A673 (cell line): ENCODE measurements at regions not wholly inside any gene's neighbourhood (a gene's known extent, or its start where the extent isn't known, plus 50 kb on each side); places are given as distances from the start of the nearest gene placed in this dataset.

Source experiments
- BruUV-seq: library from RNA; stranded (reverse); fragments of 400-500 nt; replicated peaks from 2 replicates; lab custom pipeline; 2021; lab: Mats Ljungman, UMichigan
- CTCF ChIA-PET: fragments of 300-600 bp; sonication (Branson Sonifier 250); formaldehyde crosslinking; loops from one replicate; lab custom pipeline; 2022; ENCODE audit warnings: antibody characterized with exemption; lab: Charles Lee
- POLR2A ChIA-PET: fragments of 300-600 bp; sonication (Branson Sonifier 250); formaldehyde crosslinking; loops from one replicate; lab custom pipeline; 2022; ENCODE audit warnings: antibody characterized with exemption; ENCODE audit not compliant: low non-redundant PET; lab: Charles Lee
- DNase-seq: peaks from one replicate; pipeline ENCODE4 v3.0.0-alpha.2; 2015; ENCODE audit warnings: low spot score
- H3K27ac ChIP-seq: fragments of 200-600 bp; sonication (generic); 2 replicates; pipeline ENCODE4 v1.5.1; 2016; ENCODE audit warnings: mixed run types, low read depth, mild to moderate bottlenecking, mixed read lengths, antibody characterized with exemption, low read length; ENCODE audit not compliant: poor library complexity, severe bottlenecking
- H3K27me3 ChIP-seq: fragments of 200-600 bp; sonication (generic); replicated peaks from 2 replicates; pipeline ENCODE4 v1.6.1; 2017; ENCODE audit warnings: mixed run types, low read depth, mild to moderate bottlenecking, mixed read lengths, antibody characterized with exemption, low read length; ENCODE audit not compliant: insufficient read depth, poor library complexity
- H3K36me3 ChIP-seq: fragments of 200-600 bp; sonication (generic); 2 replicates; pipeline ENCODE4 v1.6.1; 2016; ENCODE audit warnings: mixed run types, mild to moderate bottlenecking, mixed read lengths, antibody characterized with exemption, low read length; ENCODE audit not compliant: insufficient read depth, poor library complexity, severe bottlenecking
- H3K4me1 ChIP-seq: fragments of 200-600 bp; sonication (generic); 2 replicates; pipeline ENCODE4 v1.6.1; 2017; ENCODE audit warnings: mixed run types, mild to moderate bottlenecking, mixed read lengths, antibody characterized with exemption, low read length; ENCODE audit not compliant: insufficient read depth, poor library complexity, severe bottlenecking
- H3K4me3 ChIP-seq: fragments of 200-600 bp; sonication (generic); 2 replicates; pipeline ENCODE4 v1.5.1; 2016; ENCODE audit warnings: low read depth, mixed run types, mild to moderate bottlenecking, mixed read lengths, low read length; ENCODE audit not compliant: poor library complexity, severe bottlenecking
- H3K9me3 ChIP-seq: fragments of 200-600 bp; sonication (generic); 2 replicates; pipeline ENCODE4 v1.6.1; 2016; ENCODE audit warnings: mixed run types, low read depth, mild to moderate bottlenecking, mixed read lengths, antibody characterized with exemption, low read length; ENCODE audit not compliant: poor library complexity, severe bottlenecking
- CTCF ChIP-seq: fragments of 300-800, 200-600 bp; sonication (generic); conservative IDR thresholded peaks from 2 replicates; pipeline ENCODE4 v1.5.1; 2017; ENCODE audit warnings: low read depth, mild to moderate bottlenecking, antibody characterized with exemption, low read length, moderate library complexity, mixed read lengths
- EZH2 ChIP-seq: fragments of 200-600 bp; sonication (generic); IDR thresholded peaks from 2 replicates; pipeline ENCODE4 v1.6.1; 2017; ENCODE audit warnings: borderline replicate concordance, low read depth, mild to moderate bottlenecking, mixed read lengths, antibody characterized with exemption, low read length; ENCODE audit not compliant: poor library complexity, severe bottlenecking
- intact Hi-C: fragments of 100-400 bp; cut with micrococcal nuclease; formaldehyde crosslinking; loops from one replicate; pipeline ENCODE4 v1.10.0; 2022; ENCODE audit not compliant: unreplicated experiment

- no peak for DNase-seq
- Histone ChIP-seq H3K4me3 (no peak overlapping the region), H3K36me3 (no peaks in the 10 kb centered on the region), H3K27ac (no peak overlapping the region), H3K9me3 (no peaks in the 10 kb centered on the region), H3K4me1 (no peaks in the 10 kb centered on the region), H3K27me3 (no peaks in the 10 kb centered on the region)
- no TSS peak for BruUV-seq
- TF ChIP-seq EZH2, result no peak
- no peak for TF ChIP-seq CTCF
- ChIA-PET CTCF (no interaction called here), POLR2A (no interaction called here)
- intact Hi-C loops, result no loop called here
These were observed 157.5 kb upstream of the TBX18 start for GRCh38 chr6:84921891-84922290.

- no TSS peak for BruUV-seq
- no peaks in the 10 kb centered on the region for H3K36me3 ChIP-seq
- no peaks in the 10 kb centered on the region for H3K9me3 ChIP-seq
- ChIA-PET POLR2A (no interaction called here), CTCF (no interaction called here)
- H3K27ac ChIP-seq, result no peak overlapping the region
- no peak overlapping the region for H3K4me3 ChIP-seq
- TF ChIP-seq CTCF, result no peak
- no peak for TF ChIP-seq EZH2
- no peaks in the 10 kb centered on the region for H3K4me1 ChIP-seq
- intact Hi-C loops, result no loop called here
- no peak for DNase-seq
- no peaks in the 10 kb centered on the region for H3K27me3 ChIP-seq
These were observed 155.6 kb upstream of the TBX18 start for GRCh38 chr6:84920021-84920420.

- Histone ChIP-seq H3K4me1 (no peaks in the 10 kb centered on the region), H3K36me3 (no peaks in the 10 kb centered on the region), H3K9me3 (no peaks in the 10 kb centered on the region), H3K27me3 (no peaks in the 10 kb centered on the region), H3K4me3 (no peak overlapping the region), H3K27ac (no peak overlapping the region)
- TF ChIP-seq EZH2 (no peak), CTCF (no peak)
- ChIA-PET POLR2A (no interaction called here), CTCF (no interaction called here)
- no peak for DNase-seq
- intact Hi-C loops, result no loop called here
- BruUV-seq, result no TSS peak
These were observed 152.3 kb upstream of the TBX18 start for GRCh38 chr6:84916704-84917103.
